GM18870 (cell line): ENCODE measurements at regions not wholly inside any gene's neighbourhood (a gene's known extent, or its start where the extent isn't known, plus 50 kb on each side); places are given as distances from the start of the nearest gene placed in this dataset.

Source experiments
- ATAC-seq: cut with Tn5 transposase; IDR thresholded peaks from one replicate; pipeline ENCODE4 v1.9.1; 2021; ENCODE audit warnings: moderate library complexity; ENCODE audit not compliant: unreplicated experiment

DNA sequence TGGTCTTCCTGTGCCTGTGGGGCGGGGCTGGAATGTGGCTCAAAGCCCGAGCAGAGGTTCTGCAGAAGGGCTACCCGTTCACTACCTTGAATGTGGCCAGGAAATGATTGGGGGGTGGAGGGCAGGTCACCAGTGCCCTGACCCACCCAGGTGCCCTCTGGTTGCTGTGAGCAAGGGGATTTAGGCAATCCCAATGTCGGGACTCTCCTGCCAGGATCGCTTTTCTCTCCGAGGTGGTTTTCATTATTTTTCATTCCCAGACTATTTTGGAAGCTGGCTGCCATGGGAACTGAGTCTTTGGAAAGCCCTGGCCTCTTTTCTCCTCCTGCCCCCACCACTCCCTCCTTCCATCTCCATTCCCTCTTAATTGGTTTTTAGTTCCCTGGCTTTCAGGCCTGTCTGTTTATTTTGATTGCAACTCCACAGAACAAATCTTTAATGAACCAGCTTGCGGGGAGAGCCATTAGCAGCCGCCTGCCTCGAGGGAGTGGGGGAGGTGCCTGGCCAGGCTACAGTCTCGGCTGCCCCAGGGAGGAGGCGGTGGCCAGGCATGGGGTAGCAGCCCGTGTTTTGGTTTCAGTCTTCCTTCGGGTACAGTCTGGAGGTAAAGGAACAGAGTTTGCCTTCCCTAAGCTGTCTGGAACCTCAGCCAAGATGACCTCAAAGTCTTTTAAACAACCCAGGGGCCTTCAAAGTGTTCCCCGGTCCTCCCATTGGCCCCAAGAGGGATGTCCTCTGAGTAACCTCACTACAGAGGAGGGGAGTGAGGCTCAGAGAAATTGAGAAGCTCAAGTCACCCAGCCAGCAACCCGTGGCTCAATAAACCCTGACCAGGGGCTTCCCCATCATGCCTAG, 114.4 kb upstream of the HAAO start:
- no peak for ATAC-seq

DNA sequence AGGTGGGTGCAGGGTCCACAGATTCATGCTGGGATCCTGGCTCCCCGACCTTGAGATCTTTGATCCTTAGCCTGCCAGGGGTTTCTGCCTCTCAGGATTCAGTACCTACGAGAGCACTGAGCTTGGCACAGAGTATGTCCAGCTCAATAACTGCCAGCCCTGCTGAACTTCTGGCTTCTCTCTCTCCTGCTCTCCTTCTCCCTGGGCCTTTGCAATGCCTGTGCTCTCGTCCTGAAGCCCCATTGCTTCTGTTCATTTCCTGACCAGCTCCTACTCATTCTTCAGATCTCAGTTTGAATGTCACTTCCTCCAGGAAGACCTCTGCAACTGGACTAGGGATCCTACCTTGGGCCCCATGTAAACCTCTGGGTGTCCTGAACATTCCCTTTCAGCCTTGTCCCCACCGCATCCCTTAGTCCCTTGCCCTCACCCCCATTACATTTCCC, 113.8 kb upstream of the HAAO start:
- ATAC-seq, result no peak

DNA sequence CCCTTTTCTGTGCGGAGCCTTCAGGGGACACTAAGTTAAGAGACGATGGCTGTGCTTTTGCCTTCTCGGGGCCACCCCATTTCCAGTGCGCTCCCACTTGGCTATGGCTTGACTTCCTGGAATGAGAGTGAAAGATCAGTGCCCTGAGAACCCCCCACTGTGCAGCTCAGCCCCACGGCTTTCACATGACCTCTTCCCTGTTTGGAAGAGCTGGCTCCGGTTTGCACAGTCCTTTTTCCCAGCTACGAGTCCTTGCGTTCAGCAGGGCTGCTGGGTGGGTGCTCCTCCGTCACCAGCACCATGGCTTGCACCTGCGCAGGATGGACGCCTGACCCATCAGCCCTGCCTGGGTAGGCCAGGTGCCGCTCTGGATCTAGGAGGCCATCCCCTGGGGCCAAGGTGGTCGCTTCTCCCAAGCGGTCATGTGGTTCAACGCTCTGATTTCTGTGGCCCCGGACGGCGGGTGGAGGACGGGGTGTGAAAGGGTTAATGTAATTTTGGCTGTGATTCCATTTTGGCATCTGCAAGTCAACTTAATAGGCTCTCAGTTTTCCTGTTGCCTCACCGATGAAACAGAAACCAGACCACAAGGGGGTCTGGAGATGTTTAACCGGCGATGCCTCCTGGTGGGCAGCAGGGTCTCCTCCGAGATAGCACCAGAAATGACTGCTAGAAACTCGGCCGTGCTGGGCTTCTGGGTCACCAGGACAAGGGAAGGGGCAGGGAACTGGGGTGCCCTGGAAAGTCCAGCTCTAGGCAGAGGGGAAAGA, 113.1 kb upstream of the HAAO start:
- ATAC-seq, result no peak

DNA sequence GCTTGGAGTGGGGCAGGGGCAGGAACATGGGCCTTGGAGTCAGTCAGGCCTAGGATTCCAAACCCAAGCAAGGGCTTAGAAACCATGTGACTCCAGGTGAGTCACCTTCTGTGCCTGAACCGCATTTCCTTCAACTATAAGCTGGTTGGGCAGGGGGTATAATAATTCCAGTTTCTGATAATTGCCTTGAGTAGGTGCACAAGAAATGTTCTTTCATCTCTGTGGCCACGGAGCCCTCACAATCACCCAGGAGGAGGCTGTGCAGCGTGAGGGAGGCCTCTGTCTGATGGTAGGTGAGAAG, 112.1 kb upstream of the HAAO start:
- no peak for ATAC-seq

DNA sequence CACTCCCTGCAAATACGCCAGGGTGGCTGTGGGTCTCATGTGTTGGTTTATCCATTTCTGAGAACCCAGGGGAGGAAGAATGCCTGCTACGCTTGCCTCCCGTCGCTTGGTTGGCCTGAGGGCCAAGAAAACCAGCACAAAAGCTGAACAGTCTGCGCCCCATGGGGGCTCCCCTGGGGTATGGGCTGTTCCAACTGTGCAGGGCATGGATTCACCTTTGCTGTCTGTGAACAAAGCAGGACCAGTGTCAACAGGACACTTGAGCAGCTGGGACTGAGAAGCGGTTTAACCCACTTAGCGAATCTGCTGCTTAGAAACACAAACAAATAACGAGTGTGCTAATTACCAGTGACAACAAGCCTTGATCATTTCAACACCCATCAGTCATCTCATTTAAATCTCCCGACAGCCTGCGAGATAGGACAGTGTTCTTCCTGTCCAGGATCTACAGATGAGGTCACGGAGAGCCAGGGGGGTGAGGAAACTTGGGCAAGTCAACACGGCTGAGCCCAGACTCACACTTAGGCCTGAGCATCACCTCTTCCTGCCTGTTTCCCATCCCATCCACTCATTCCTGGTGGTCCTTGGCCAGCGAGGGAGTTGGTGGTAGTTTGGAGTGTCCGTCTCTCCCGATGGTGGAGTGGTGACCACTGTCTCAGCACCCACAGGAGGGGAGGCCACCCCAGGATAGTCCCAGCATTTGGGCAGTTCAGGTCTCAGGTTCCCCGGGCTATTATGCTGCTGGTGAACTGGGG, 111.6 kb upstream of the HAAO start:
- no peak for ATAC-seq

DNA sequence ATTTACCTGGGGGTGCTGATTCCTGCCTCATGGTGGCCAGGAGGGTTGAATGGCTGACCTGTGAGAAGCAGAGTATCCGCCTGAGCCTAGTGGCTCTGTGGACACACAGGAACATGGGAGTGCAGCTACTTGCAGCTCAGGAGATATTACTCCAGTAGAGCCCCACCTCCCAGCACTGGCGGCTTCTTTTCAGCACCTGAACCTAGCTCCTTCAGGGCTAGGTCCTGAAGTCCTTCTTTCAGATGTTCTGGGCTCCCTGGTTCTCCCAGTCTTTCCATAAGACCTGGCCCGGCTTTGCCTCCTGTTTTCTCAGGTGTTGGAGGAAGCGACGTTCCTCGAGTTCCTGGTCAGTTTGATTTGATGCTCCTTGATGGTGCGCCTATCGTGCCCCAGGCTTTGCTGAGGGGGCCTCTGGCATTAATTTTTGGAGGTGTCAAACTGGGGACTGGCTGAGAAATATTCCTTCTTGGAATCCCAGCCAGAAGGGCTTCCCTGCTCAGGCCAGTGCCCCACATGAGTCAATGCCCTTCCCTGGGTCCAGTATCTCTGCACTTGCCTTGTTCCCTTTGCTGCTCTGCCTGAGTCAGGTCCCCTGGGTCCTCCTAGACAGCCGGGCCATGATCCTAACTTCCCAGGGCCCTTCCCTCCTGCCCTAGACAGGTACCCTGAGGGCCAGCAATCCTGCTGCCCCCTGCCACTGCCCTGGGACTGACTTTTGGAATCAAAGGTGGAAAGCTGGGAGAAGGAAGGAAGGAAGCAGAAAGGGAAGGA, 110.7 kb upstream of the HAAO start:
- ATAC-seq, result no peak

DNA sequence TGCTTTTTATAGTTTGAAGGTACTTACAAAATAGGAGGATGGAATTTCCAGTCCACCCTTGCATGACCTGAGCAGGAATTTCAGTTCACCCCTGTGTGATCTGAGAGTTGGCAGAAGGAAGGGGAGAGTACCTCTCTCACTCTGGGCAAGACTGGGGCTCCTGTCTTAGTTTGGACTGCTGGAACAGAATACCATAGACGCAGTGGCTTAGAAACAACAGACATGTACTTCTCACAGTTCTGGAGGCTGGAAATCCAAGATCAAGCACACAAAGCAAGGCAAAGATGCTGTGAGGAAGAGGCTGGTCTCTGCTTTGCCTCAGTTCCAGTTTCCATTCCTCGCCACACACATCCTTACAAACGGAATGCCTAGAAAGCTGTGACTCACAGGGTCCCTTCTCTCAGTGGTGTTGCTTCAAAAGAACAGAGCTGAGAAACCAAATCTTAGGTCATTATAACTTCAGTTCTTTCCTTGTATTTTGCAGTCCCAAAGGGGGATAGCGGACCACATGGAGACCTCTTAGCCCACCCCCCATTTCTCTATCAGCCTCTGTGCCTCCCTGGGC, 108.8 kb upstream of the HAAO start:
- no peak for ATAC-seq

DNA sequence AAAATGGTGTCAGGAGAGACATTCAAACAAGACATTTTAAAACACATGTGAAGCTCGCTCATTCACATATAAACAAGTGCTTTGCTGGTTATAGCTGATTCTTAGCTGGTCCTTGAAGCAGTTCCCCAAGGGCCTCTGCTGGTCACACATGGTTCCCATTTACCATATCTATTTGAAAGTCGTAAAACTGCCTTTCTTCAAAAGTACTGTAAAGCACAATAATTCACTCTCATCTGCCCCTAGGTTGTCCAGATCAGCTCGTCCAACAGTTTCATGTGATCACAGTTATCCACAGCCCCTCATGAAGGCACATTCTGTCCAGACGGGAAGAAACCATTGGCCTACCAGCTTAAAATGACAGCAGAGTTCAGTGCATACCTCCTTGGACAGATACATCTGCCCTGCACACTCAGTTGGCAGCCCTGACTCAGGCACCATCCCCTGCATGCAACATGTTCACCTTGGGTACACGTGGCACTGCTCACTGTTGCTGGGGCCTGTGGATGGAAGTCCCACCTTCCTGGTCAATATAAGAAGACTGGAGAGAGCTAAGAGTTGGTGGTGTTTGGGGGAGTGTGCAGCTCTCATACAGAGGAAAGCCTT, 108.0 kb upstream of the HAAO start:
- no peak for ATAC-seq

DNA sequence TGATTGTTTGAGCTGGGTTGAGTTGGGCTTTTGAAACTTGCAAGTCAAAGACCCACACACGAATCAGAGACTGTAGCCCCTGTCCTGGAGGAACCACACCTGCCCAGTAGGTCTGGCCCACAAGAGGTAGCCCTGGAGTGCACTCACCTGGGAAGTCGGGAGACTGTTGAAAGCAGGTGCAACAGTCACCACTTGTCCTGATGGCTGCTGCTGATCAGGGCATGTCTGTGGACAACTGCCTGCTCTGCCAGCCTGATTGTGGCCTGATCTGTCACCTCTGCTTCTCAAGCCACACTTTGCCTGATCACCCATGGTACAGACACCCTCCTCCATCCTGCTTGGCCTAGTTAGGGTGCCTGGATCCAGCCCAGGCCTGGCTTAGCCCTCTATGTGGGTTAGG, 105.0 kb upstream of the HAAO start:
- ATAC-seq, result no peak

DNA sequence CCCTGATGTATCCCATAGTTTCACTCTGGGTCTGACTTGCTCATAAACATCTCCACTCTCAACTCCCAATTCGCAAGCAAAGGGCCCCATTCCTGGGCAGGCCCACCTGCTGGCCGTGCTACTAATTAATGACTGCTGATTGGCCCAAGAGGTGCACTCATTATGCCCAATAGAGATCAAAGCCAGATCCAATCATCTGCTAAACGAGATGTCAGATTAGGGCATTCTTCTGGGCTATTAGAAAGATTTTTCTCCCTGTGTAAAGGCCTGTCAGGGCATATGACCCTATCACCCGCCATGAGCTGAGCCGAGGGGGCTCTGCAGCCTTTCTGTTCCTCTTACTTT, 103.4 kb upstream of the HAAO start:
- ATAC-seq, result no peak

DNA sequence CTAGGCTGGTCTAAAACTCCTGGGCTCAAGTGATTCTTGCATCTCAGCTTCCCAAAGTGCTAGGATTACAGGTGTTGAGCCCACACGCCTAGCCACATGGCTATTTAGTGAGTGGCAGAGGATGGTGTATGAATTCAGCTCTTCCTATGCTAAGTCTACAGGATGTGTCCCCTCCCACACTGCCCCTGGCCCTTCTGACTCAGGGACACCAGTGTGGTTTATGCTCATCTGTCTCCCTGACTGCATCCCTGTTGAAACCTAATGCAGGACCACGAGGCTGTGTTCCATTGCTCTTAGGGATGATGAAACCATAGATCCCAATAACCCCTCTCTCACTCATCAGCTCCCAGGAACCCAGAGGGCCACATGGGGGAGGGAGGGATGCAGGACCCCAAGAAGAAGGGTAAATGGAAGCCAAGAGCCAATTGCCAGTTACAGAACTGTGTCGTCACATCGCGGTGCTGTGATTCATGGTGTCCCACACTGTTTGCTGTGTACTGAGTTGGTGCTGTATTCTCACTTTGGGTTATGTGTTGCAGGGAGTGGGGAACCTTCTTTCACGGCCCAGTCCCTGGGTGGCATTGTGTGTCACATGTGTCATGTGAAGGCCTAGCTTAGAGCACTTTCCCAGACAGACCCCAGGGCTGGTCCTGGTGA, 102.9 kb upstream of the HAAO start:
- no peak for ATAC-seq

DNA sequence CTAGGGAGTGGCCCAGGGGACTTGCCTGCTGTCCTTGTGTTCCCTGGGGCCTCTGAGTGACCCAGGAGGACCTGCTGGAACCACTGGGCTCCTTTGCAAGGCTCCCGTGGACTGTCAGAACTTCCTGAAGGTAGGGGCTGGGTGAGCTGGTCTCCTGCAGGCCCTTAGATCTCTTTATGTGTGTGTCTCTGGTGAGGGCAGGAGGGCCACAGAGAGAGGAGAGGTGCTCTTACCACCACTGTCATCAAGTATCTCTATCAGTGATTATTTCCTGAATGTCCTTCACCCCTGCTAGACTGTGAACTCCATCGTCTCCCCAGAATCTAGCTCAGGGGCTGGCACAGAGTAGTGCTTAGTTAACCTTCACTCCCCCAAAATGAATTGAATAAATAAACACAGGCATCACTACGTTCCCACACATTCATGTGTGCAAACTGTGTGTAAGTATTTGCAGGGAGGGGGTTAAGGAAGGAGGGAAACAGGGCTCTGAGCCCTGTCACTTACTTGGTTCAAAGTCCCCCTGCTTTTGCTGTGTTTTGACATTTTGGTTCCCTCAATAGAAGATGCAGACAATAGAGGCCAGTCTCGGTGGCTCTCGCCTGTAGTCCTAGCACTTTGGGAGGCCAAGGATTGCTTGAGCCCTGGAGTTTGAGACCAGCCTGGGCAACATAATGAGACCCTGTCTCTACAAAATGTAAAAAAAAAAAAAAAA, 100.8 kb upstream of the HAAO start:
- no peak for ATAC-seq

DNA sequence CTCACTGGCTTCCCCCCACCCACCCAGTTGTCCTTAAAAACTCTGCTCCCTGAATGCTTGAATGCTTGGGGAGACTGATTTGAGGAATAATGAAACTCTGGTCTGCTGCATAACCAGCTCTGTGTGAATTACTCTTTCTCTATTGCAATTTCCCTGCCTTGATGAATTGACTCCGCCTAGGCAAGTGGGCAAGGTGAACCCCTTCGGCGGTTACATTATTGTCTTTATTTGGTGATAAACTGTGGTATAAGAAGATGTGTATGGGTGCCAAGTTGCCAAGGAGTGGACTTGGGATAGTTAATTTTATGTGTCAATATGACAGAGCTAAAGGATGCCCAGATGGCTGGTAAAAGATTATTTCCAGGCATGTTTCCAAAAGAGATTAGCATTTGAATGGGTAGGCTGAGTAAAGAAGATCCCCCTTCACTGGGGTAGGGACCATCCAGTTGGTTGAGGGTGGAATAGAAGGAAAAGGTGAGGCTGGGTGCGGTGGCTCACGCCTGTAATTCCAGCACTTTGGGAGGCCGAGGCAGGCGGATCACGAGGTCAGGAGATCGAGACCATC, 98.5 kb upstream of the HAAO start:
- ATAC-seq, result no peak

DNA sequence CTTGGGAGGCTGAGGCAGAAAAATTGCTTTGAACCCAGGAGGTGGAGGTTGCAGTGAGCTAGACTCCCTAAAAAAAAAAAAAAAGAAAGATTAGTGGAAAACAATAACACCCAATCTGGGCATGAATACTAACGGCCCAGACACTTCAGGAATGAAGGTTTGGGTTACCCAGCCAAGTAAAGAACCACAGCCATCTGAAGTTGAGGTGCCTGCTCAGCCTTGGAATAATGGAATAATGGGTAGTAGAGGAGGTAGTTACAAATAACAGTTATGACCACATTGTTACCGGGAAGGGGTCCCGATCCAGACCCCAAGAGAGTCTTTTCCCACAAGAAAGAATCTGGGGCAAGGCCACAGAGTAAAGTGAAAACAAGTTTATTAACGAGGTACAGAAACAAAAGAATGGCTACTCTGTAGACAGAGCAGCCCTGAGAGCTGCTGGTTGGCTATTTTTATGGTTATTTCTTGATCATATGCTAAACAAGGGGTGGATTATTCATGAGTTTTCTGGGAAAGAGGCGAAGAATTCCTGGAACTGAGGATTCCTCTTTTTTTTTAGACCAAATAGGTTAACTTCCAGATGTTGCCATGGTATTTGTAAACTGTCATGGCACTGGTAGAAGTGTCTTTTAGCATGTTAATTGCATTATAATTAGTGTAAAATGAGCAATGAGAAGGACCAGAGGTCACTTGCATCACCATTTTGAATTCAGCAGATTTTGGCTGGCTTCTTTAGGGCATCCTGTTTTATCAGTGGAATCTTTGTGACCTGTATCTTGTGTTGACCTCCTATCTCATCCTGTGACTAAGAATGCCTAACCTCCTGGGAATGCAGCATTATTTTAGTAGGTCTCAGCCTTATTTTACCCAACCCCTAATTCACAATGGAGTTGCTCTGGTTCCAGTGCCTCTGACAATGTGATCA, 96.2 kb upstream of the HAAO start:
- no peak for ATAC-seq

DNA sequence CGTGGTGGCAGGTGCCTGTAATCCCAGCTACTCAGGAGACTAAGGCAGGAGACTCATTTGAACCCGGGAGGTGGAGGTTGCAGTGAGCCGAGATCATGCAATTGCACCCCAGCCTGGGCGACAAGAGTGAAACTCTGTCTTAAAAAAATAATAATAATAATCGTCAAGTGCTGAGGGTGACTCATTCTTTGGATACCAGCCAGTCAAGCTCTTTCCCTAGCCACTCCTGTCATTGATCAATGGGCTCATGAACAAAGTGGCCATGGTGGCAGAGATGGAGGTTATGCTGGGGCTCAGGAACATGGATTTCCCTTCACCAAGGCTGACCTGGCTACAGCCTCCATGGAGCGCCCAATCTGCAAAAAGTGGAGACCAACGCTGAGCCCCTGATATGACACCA, 94.5 kb upstream of the HAAO start:
- no peak for ATAC-seq

DNA sequence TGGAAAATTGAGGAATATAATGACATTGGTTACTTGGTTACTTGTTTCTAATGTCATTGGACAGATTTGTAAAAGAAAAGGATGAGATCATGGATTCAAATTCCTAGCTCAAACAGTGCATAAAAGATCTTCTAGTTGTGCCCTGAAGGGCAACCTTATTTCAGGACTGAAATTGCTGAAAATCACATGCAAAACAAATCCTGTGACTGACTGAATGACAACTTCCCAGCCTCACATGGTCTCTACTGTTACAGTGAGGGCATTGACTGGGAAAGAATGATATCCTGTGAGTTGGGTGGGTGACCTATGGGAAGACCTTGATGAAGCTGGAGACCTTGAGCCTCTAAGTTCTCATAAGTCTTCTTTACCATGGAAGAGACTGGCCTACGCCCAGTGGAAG, 90.4 kb upstream of the HAAO start:
- no peak for ATAC-seq

DNA sequence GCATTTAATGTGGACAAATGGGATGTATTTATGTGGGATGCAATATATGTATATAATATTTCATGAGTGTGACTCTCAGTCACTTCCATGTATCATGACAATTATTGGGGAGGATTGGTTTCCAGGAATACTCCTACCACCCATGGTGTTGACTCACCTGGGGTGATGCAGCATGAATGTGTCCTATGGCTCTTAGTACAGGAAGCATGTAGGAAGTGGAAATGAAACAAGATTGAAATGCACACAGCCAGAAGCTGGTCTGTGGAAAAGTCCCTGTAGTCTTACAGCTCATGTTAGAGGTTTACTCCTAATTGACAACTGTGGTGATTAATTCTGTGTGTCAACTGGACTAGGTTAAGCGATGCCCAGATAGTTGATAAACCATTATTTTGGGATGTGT, 89.3 kb upstream of the HAAO start:
- no peak for ATAC-seq
